Stimulated activated naive CD8-positive, alpha-beta T cell treated with anti-CD3 and anti-CD28 coated beads, Interleukin-15, Interleukin-2, amounts not matched to agents 100 ng/mL and 50 ng/mL, for 24 hours (primary cell): ENCODE measurements at regions not wholly inside any gene's neighbourhood (a gene's known extent, or its start where the extent isn't known, plus 50 kb on each side); places are given as distances from the start of the nearest gene placed in this dataset.

ENCODE experiments used
- H3K27ac Mint-ChIP-seq: one replicate; pipeline ENCODE4 v1.8.0; 2021; ENCODE audit warnings: mild to moderate bottlenecking, mixed read lengths
- H3K27me3 Mint-ChIP-seq: one replicate; pipeline ENCODE4 v1.8.0; 2021; ENCODE audit warnings: mixed read lengths
- H3K36me3 Mint-ChIP-seq: one replicate; pipeline ENCODE4 v1.8.0; 2021; ENCODE audit warnings: low read depth, mixed read lengths
- H3K4me1 Mint-ChIP-seq: one replicate; pipeline ENCODE4 v1.8.0; 2021; ENCODE audit warnings: low read depth, mixed read lengths
- H3K4me3 Mint-ChIP-seq: one replicate; pipeline ENCODE4 v1.8.0; 2021; ENCODE audit warnings: mild to moderate bottlenecking, mixed read lengths
- H3K9me3 Mint-ChIP-seq: one replicate; pipeline ENCODE4 v1.8.0; 2021; ENCODE audit warnings: mixed read lengths

DNA sequence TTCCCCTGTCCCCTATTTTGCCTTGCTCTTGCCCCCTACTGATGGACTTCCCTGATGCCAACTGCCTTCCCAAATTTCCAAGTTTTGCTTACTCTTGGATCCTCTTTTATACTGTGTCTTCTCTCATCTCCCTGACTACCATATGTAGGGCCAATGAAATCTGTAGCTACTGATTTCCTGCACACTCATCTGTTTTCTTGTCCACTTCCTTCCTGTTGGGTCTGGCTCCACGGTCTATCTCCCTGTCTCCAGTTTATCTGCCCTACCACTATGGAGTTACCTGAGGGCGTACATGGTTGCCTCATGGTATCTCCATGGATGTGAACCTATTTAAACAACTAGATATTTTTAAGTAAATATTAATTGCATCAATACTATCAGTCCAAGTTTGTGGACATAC, 140.3 kb upstream of the MCHR2 start:
- H3K36me3 Mint-ChIP-seq, result no peaks in the 10 kb centered on the region
- no peak overlapping the region for H3K27ac Mint-ChIP-seq
- no peaks in the 10 kb centered on the region for H3K4me1 Mint-ChIP-seq
- peaks cover 6% of the 10 kb centered on the region for H3K27me3 Mint-ChIP-seq
- no peak overlapping the region for H3K4me3 Mint-ChIP-seq
- peaks cover 8% of the 10 kb centered on the region for H3K9me3 Mint-ChIP-seq

DNA sequence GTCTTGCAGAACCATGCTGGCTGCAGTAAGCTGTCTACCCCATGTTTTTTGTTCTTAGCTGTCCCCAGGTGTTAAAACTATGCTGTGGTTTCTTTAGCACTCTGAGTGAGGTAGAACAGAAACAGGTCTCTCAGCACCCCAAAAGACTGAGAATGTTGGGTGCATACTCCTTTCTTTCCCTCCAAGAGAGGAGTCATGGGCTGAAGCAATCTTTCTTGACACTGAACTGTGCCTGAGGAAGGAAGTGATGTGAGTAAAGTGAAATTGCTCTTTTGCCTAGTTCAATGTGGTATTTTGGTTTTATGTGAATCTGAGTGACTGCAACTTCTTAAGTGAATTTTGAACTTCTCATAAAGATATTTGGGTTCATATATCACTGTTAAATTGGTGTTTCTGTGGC, 138.0 kb upstream of the MCHR2 start:
- H3K27ac Mint-ChIP-seq, result no peak overlapping the region
- H3K36me3 Mint-ChIP-seq, result no peaks in the 10 kb centered on the region
- no peaks in the 10 kb centered on the region for H3K4me1 Mint-ChIP-seq
- peaks cover 4% of the 10 kb centered on the region for H3K27me3 Mint-ChIP-seq
- peaks cover 8% of the 10 kb centered on the region for H3K9me3 Mint-ChIP-seq
- no peak overlapping the region for H3K4me3 Mint-ChIP-seq

DNA sequence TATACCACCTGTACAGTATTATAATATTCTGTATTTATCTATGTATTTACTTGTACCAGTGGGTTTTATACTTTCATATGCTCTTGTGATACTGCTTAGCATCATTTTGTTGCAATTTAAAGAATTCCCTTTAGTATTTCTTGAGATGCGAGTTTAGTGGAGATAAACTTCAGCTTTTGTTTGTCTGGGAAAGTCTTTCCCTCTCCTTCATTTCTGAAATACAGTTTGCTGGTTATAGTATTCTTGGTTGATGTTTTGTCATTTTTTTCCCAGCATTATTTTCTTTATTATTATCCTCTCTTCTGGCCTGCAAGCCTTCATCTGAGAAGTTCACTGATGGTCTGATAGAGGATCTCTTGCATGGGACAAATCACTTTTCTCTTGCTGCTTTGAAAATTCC, 136.6 kb upstream of the MCHR2 start:
- peaks cover 8% of the 10 kb centered on the region for H3K9me3 Mint-ChIP-seq
- H3K36me3 Mint-ChIP-seq, result no peaks in the 10 kb centered on the region

DNA sequence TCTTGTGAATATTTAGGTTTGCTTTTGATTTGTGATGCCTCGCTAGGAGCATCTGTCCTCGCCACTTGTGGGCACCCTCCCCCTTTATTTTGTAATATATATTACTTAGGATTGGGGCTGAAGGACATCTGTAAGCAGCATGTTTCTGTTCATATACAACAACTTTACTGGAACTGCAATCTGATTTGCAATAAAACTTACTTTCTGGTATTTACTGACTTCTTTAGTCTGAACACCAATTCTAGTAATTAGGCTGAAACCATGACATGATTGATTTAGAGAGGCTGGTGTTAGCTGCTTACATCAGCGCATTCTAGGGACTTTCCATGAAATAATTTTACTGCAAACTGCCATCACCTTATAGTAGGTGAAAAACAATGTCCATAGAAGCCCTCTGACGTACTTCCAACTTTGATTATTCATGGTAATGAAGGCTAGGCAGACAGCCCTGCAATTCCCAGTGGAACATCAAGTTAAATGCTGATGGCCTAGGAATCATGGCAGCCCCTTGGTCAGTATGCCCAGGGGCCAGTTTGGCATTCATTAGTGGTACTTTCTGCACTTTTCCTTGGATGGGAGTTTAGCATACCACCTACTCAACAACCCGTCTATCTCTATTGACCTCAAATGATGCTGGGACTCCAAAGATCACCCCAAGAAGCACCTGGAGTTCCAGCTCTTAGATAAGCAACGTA, 132.9 kb upstream of the MCHR2 start:
- Mint-ChIP-seq H3K9me3 (peaks cover 8% of the 10 kb centered on the region), H3K4me3 (no peak overlapping the region), H3K27me3 (peaks cover 4% of the 10 kb centered on the region), H3K27ac (no peak overlapping the region), H3K36me3 (no peaks in the 10 kb centered on the region), H3K4me1 (no peaks in the 10 kb centered on the region)

More for the DNA sequence above, 136.6 kb upstream of the MCHR2 start:
- no peaks in the 10 kb centered on the region for H3K4me1 Mint-ChIP-seq
- no peak overlapping the region for H3K4me3 Mint-ChIP-seq
- peaks cover 4% of the 10 kb centered on the region for H3K27me3 Mint-ChIP-seq
- H3K27ac Mint-ChIP-seq, result no peak overlapping the region

DNA sequence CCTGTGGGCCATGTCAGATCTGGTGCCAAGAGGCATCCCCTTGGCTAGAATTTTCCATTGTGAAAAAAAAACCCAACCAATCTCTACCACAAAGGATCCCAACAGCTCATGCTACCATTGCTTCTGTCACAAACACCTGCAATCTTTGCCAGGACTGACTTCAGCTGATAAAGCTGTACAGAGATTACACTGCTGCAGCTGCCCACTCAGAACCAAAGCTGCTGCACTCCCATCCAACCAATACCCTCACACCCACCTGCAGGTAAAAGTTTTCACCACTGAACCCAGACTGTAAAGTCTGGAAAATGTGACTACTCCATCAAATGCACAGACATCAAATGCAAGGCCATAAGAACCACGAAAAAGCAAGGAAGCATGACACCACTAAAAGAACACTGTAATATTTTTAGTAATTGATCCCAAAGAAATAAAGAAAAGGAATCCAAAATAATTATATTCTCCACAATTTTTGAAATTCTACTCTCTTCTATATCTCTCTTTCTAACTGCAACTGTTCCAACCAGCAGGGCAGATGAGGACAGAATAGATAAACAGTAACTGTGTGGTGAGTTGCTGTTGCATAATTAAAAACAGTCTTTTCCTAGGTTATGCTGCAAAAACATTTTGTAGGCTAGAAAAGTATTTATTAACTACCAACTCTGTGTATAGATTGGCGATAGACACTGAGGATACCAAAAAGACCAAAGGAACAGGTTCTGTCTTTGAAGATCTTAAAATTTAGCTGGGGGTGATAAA, 128.0 kb upstream of the MCHR2 start:
- H3K27me3 Mint-ChIP-seq, result peaks cover 11% of the 10 kb centered on the region
- no peaks in the 10 kb centered on the region for H3K4me1 Mint-ChIP-seq
- no peak overlapping the region for H3K4me3 Mint-ChIP-seq
- H3K36me3 Mint-ChIP-seq, result no peaks in the 10 kb centered on the region
- no peaks in the 10 kb centered on the region for H3K9me3 Mint-ChIP-seq
- no peak overlapping the region for H3K27ac Mint-ChIP-seq

DNA sequence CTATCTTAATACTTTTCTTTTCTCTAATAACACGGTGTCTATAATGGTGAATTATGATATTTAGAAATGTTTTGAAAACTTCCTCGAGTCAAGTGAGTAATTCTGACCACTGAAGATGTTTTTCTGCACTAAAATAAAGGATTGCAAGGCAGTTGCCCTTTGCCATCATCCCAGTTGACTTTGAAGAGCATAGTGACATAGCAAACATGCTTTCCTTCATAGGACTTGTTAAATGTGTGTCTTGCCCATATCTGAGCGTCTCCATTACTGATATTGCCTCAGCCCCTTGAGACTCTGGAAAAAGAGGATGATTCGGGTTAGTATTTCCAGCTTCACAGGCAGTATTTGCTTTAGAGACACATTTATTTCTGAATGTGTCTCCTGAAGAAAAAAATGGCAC, 125.2 kb upstream of the MCHR2 start:
- Mint-ChIP-seq H3K9me3 (no peaks in the 10 kb centered on the region), H3K27me3 (peaks cover 18% of the 10 kb centered on the region), H3K27ac (no peak overlapping the region), H3K36me3 (no peaks in the 10 kb centered on the region), H3K4me3 (no peak overlapping the region), H3K4me1 (no peaks in the 10 kb centered on the region)

DNA sequence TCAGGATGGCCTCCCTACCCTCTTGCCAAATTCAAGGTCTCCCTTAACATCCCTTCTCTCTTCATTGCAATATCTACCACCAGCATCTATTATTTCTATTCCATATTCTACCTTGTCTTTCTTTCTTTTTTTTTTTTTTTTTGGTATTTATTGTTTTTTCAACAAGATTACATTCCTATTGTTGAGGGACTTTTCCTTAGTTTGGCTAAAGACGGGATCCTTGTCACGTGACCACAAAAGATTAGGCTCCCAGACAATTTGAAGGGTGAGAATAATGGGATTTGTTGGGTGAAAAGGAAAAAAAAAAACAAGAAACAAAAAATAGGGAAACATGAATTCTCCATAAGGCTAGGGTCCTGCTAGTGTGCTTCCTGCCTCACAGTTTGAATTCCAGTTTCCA, 124.3 kb upstream of the MCHR2 start:
- Mint-ChIP-seq H3K36me3 (no peaks in the 10 kb centered on the region), H3K9me3 (no peaks in the 10 kb centered on the region), H3K4me1 (no peaks in the 10 kb centered on the region), H3K27ac (no peak overlapping the region), H3K27me3 (peaks cover 22% of the 10 kb centered on the region), H3K4me3 (no peak overlapping the region)

DNA sequence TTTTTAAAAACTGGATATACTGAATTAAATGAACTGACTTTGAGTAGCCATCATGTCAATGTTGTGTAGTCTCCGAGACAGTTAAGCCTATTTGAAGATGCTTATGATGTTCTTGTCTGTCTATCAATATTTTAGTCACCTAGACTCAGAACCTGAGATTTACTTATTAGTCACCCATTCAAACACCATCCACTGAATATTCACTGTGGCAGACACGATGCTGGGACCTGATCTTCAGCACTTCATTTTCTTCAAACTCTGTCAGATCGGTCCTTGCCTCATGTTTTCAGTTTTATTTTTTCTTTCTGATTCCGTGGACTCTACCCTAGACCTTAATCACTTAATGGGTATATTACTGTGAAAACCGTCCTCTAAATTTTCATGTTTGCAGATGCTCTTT, 123.7 kb upstream of the MCHR2 start:
- Mint-ChIP-seq H3K36me3 (no peaks in the 10 kb centered on the region), H3K27me3 (peaks cover 25% of the 10 kb centered on the region), H3K27ac (no peak overlapping the region), H3K4me3 (no peak overlapping the region), H3K9me3 (no peaks in the 10 kb centered on the region), H3K4me1 (no peaks in the 10 kb centered on the region)

DNA sequence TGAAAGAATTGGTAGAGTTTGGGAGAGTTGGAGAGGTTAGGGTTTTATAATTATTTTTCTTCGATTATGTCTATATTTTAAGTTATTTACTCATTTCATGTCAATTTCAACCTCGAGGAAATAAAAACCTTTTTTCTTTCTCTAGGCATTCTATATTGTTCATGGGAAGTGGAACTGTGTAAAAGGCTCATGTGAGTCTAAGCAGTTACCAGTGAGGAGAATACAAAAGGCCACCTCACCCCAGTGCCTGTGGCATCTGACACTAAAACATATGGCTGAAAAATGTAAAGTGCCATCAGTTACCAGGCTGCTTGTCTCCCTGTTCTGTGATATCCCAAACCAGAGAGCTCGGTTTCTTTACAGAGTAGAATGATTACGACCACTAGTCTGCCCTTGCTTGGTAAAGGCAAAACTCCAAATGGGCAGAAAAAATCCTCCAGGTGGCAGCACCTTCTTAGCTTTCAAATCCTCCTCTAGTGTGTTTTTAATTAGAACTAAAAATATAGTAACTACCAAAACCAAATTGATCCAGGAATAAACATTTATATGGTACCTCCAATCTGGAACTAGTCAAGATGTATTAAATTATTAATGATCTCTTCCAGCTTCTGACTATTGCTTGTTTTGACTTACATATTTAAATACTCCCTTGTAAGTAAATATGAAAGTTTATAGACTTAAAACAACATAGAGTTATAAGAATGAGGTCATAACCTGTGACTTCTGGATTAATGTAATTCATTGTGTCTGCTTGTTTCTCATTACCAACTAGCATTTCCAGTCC, 122.6 kb upstream of the MCHR2 start:
- H3K4me1 Mint-ChIP-seq, result no peaks in the 10 kb centered on the region
- H3K9me3 Mint-ChIP-seq, result no peaks in the 10 kb centered on the region
- no peak overlapping the region for H3K27ac Mint-ChIP-seq
- H3K27me3 Mint-ChIP-seq, result peaks cover 25% of the 10 kb centered on the region
- no peak overlapping the region for H3K4me3 Mint-ChIP-seq
- H3K36me3 Mint-ChIP-seq, result no peaks in the 10 kb centered on the region

DNA sequence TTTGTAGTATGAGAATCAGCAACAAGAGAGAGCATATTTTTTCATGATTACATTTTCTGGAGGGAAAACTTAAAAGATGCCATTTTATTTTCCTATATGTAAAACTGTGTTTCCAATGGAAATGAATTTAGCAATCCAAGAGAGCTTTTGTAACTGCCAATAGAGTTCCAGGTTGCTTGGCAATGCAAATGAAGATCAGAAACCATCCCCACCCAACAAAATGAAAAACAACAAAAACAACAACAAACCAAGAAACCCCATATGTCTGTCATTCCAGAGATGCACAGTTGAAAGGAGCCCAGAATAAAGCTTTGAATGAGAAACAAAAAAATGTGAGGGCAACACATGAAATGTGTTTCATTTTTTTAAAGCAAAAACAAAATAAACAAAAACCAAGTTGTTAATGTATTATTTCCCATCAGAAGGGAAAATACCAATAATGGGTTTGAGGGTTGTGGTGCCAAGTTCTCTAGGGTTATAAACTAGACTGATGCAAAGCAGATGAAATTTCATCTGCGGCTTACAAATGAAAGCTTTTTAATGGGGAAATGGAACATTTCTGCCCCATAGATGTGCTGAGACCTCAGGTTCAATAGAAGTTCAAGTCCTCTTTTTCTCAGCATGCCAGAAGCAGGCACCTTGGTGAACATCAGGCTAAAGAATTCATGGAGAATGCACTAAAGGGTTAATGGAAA, 121.5 kb upstream of the MCHR2 start:
- Mint-ChIP-seq H3K4me1 (no peaks in the 10 kb centered on the region), H3K36me3 (no peaks in the 10 kb centered on the region)

DNA sequence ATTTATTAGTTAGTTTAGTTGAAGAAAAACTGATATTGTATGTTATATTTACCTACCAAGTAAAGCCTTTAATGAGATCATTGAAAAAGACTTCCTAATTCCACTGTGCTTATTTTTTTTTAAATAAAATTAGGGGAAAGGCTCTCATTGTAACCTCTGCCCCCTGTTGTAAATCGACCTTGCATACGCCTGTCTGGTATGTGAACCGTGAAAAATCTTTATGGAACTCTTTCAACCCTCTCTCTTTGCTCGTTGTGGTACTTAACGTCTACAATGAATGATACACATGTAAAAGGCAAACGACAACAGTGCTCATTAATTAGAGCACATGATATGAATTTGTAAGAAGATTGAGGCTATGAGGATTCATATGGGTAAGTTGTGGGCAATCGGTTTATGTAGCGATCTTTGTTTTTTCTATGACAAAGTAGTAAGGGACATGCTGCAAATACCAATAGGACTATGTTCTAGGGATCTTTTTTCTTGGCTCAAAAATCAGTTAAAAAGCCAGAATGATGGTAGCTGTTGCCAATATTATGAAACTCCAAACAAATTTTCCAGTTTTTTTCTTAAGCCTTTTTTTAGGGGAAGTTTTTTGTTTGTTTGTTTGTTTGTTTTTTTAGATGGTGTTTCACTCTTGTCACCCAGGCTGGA, 119.0 kb upstream of the MCHR2 start:
- H3K27ac Mint-ChIP-seq, result no peak overlapping the region
- H3K27me3 Mint-ChIP-seq, result peaks cover 21% of the 10 kb centered on the region
- no peaks in the 10 kb centered on the region for H3K36me3 Mint-ChIP-seq
- H3K4me1 Mint-ChIP-seq, result no peaks in the 10 kb centered on the region
- no peak overlapping the region for H3K4me3 Mint-ChIP-seq
- no peaks in the 10 kb centered on the region for H3K9me3 Mint-ChIP-seq

More for the DNA sequence above, 121.5 kb upstream of the MCHR2 start:
- Mint-ChIP-seq H3K27ac (no peak overlapping the region), H3K9me3 (no peaks in the 10 kb centered on the region), H3K27me3 (peaks cover 25% of the 10 kb centered on the region), H3K4me3 (no peak overlapping the region)

DNA sequence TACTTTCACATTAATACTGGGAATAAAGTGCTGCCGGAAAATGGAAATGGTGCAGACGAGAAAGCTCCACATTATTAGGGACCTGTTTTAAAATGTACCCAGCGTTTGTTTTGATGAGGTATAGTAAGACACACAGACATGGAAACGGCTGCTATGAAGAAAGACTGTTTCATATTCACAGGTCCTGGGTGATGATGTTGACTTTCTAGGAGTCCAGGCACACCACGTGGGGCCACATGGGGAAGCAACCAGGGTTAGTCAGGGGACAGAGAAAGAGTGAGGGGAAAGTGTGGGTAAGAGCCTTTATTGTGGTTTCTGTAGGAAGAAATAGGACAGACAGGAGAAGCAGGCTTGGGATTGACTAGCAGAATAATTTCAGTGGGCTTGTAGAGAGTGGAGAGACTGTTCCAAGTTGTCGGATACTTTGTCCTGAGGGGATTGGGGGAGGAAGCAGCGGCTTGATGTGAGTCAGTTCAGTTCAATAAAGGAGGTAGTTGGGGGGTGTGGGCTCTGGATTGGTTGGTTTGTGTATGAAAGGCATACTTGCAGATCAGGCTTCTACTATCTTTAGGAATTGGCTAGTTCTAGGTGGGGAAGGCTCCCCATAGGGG, 112.0 kb upstream of the MCHR2 start:
- no peak overlapping the region for H3K4me3 Mint-ChIP-seq
- no peak overlapping the region for H3K27ac Mint-ChIP-seq
- H3K27me3 Mint-ChIP-seq, result peaks cover 28% of the 10 kb centered on the region
- no peaks in the 10 kb centered on the region for H3K4me1 Mint-ChIP-seq
- H3K9me3 Mint-ChIP-seq, result no peaks in the 10 kb centered on the region
- H3K36me3 Mint-ChIP-seq, result no peaks in the 10 kb centered on the region

DNA sequence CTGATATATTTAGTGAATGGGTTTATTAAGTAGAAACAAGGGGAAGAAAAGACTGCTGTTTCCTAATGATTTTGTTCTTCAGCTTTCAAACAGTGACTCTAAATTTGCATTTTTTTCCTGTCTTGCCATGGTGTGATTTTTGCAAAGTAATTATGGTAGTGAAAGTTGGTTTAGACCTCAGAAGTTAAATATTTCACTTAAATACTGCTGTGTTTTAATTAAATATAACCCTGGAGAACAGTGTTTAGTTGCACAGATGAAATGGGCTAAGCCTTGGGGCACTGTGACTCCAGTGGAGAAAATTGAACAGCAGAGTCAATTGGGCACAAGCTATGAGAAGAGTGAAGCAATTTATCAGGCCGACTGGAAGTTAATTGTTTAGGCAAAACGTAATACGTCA, 111.1 kb upstream of the MCHR2 start:
- H3K9me3 Mint-ChIP-seq, result no peaks in the 10 kb centered on the region
- H3K36me3 Mint-ChIP-seq, result no peaks in the 10 kb centered on the region
- H3K27ac Mint-ChIP-seq, result no peak overlapping the region
- H3K27me3 Mint-ChIP-seq, result peaks cover 28% of the 10 kb centered on the region
- no peaks in the 10 kb centered on the region for H3K4me1 Mint-ChIP-seq
- no peak overlapping the region for H3K4me3 Mint-ChIP-seq

DNA sequence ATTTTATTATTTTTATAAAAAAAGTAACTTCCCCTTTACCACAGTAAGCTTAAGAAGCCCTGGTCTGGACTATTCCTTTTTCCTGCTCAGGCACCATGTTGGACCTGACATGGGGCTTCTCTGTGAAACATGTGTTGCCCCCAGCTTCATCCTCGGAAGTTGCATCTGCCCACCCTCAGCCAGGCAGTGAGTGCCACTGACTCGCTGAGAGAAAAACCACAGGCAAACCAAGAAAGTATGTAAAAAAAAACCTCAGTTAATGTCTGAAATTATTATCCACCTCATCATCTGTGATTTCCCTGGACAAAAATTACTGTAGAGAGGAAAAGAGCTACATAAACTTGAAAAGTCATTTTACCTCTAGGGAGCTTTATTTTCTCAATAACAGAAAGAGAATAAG, 109.9 kb upstream of the MCHR2 start:
- H3K9me3 Mint-ChIP-seq, result no peaks in the 10 kb centered on the region
- no peaks in the 10 kb centered on the region for H3K36me3 Mint-ChIP-seq
- no peak overlapping the region for H3K4me3 Mint-ChIP-seq
- H3K4me1 Mint-ChIP-seq, result no peaks in the 10 kb centered on the region
- peaks cover 30% of the 10 kb centered on the region for H3K27me3 Mint-ChIP-seq
- H3K27ac Mint-ChIP-seq, result no peak overlapping the region
